Endothelial cell of umbilical vein (primary cell): ENCODE measurements at regions not wholly inside any gene's neighbourhood (a gene's known extent, or its start where the extent isn't known, plus 50 kb on each side); places are given as distances from the start of the nearest gene placed in this dataset.

ENCODE experiments used
- EZH2 ChIP-seq: IDR thresholded peaks from 2 replicates; pipeline ENCODE4 v1.6.1; 2012; ENCODE audit warnings: borderline replicate concordance, low read depth, mild to moderate bottlenecking, moderate library complexity, low read length, inconsistent platforms; ENCODE audit not compliant: severe bottlenecking
- POLR2A ChIP-seq: IDR thresholded peaks from 2 replicates; pipeline ENCODE4 v1.6.1; 2012; ENCODE audit warnings: low read depth, mild to moderate bottlenecking, control low read depth, low read length

GRCh38 chr2:107731435-107731834 lies 95.3 kb upstream of the RGPD4 start:
- TF ChIP-seq EZH2 (no peak), POLR2A (no peak)
